Medulla oblongata (tissue), 1 donor: ENCODE measurements at regions not wholly inside any gene's neighbourhood (a gene's known extent, or its start where the extent isn't known, plus 50 kb on each side); places are given as distances from the start of the nearest gene placed in this dataset.
A peak's percentile ranks its signal among the peaks of the same experiment; 100 is the strongest.
"Not testable (repeated sequence)": the region's sequence is repeated elsewhere in the genome, so short reads cannot be mapped to it uniquely, and the experiment has no call there.

Experiments used
- DNase-seq: peaks from one replicate; pipeline ENCODE4 v3.0.0-alpha.2; 2015; ENCODE audit errors: extremely low spot score

DNA sequence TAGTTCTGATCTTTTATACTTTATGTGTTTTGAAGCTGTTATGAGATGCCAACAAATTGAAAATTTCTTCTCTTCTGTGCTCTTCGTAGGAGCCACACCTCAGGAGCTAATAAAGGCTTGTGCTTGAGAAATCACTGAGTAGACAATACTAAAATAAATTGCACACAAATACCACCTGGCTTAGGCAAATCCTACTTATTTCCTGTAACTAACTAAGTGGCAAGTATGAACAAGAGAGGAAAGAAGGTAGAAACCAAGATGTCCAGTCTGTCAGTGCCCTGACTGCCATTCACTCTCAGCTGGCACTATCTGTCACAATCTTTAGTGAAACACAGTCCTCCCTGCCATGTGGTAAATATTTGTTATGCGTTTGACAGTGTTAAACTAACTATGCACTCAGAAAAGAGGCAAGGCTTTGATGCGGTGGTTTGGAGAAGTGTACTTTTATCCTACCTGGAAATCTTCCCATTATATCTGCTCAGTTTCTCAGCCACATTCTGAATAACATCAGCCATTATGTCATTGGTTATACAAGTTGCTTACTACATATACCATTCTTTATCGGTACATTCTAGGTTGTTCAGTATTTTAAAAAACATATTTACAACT is 293.4 kb upstream of the VWC2 start:
- no peak for DNase-seq

DNA sequence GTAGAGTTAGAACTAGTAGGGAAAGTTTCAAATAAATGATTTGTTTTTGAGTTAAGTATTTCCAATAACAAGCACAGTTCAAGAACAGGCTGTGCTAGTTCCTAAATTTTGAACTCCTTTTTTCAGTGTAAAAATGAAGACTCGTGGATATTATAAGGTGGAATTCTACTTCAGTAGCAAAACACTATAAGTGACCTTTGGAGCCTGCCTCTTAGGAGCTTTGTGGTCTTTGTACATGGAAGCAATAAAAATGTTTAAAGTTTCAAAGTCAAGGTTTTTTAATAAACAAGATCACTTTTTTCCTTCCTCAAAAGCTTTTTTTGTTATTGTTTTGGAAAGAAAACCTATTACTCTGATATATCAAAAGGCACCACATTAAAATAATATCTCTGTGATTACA is 292.4 kb upstream of the VWC2 start:
- no peak for DNase-seq

DNA sequence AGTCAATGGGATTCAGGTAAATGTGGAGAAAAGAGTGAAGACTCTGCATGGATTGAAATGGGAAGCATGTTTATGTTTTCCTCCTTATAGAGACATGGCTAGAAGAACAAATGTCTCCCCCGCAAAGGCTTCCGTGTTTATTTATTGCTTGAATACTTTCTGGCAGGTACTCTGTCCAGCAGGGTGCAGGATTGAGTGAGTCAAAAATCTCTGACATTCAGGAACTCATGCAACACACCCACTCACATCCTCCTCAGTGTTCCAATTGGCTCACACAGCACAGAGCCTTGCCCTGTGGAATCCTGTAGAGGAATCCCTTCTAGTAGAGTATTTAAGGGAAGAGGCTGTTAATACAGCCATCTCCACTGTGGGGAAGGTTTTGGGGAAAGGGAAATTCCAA is 290.3 kb upstream of the VWC2 start:
- DNase-seq: no peak

DNA sequence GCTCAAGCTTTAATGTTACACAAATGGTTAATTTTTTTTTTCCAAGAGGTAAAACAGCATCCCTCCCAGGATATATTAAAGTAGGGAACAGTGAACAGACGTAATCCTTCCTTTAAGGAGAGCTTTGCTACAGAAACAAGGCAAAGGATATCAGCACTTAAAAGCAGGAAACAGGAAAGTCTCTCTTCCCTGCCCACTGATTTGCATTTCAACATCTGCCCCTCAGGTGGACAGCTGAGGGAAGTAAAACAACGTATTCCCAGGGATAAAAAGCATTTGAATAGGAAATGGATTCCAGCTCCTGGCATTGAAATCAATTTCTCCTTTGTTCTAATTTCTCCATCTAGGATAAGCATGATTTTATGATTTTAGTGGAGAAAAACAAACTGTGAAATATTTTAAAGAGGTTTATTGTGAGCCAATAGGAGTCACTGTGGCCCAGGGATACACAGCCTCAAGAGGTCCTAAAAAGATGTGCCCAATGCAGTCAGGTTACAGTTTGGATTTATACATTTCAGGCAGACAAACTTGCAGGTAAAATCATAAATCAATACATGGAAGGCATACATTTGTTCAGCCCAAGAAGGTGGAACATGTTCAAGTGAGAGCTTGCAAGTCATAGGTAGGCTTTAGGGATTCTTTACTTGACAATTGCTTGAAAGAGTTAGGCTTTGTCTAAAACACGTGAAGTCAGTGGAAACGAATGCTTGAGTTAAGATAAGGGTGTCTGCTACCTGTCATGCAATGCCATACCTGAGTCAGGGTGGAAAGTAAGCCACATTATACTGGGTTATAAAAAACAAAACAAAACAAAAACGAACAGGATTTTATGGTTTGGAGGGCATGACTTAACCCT is 286.2 kb upstream of the VWC2 start:
- DNase-seq: no peak

DNA sequence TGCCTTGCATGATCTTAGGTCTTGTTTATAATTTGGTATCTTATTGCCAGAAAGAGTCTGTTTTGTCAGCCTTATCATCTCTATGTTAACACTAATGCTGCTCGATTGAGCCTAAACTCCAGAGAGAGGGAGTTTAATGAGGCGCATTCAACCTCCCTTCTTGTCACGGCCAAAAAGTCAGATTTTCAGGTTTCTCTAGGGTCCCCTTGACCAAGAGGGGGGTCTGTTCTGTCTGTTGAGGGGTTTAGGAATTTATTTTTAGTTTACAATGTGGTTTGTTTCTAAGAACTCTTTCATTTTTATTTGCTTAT is 285.7 kb upstream of the VWC2 start:
- DNase-seq: no peak

DNA sequence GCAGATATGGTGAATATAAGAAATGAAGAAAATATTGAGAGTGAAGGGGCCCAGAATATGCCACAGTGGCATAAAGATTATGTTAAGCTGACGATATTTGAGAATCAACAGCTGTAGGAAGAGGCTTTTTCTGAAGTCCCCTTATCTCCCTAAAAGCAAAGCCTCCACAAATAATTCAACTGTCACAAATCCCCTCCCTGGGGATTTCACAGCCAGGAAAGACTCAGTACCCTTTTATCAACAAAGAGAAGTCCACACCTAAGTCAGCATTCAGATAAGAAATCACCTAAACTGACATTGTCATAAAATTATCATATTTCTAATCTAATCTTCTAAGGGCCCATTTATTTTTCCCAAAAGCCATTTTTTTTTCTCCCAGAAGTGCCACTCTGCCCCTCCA is 284.9 kb upstream of the VWC2 start:
- DNase-seq: no peak

DNA sequence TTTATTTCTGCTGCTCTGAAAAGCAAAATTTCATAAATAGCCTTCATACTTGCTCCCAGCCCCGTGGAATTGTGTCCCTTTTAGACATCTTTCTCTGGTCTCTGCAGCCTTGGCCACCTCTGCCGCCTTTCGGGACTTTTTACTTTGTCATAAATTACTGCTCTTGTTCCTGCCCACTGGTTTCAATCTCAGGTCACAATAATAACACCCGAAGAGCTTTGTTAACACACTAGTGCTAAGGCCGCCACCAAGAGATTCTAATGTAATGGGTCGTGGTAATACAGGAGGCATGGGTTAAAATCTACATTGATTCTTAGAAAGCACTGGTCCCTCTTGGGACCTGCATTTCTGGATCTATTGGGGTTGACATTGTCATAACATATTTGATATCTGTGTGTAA is 276.0 kb upstream of the VWC2 start:
- DNase-seq: no peak

DNA sequence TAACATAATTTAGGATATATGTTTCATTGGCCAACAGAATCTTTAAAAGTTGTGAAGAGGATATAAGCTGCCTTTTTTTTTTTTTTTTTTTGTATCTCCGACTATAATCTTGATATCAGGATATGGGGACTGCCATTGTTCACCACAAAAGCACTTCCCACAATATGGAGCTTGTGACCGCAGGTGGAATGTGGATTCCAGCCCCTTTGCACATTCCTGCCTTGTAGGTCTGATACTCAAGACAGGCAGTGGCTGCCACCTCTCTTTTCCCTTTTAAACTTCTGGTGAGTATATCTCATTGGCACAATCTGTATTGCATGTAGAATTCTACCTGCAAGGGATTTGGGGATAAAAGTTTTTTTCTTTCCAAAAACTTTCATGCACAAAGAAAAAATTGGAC is 272.7 kb upstream of the VWC2 start:
- DNase-seq: no peak

DNA sequence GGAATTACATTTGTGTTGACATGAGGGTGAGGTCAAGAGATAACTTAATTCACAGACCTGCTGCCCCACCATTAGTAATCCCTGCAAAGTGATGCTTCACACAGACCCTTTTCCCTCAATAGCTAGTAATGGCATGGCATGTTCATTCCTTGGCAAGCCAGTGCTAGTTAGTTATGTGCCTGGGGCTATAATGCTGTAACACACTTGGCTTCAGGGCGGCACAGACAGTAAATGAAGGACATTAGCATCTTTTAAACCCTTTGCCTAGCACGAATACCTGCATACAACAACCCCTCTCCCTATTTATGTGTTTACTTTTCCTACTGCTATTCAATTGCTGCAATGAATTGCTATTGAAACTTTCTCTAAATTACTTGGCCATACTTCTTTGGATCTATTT is 266.2 kb upstream of the VWC2 start:
- DNase-seq: not testable (repeated sequence)

DNA sequence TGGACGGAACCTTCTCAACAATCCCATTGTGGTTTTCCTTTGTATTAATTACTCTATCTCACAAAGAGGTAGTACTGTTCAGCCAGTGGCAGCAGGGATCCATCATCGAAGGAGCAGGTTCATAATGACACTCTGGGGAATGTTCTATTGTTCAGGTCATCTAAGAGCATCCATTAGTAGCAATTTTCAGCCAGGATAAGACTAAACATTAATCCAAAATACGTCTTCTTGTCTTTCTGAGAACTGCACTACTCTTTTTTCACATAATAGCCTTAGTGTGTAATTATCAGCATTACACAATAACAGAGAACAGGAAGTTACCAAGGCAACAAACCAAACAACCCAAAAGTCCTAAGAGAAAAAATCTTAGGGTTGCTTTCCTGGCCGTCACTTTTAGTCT is 259.5 kb upstream of the VWC2 start:
- no peak for DNase-seq

DNA sequence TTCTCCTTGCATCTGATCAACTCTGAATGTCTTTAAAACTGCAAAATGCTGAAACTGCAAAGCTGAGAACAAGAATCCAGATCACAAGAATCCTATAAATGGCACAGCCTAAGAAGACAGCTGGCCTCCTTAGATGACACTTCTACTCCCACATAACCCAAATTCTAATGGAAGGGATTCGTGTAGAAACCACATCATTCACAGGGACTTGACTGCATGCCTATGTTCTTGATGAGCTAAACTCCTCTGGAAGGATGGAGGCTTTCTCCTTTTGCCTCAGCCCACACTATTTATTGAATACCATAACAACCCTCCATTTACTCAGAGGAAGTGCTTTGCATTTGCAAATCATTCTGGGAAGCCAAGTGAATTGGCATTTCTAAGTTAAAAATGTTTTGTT is 252.5 kb upstream of the VWC2 start:
- no peak for DNase-seq

DNA sequence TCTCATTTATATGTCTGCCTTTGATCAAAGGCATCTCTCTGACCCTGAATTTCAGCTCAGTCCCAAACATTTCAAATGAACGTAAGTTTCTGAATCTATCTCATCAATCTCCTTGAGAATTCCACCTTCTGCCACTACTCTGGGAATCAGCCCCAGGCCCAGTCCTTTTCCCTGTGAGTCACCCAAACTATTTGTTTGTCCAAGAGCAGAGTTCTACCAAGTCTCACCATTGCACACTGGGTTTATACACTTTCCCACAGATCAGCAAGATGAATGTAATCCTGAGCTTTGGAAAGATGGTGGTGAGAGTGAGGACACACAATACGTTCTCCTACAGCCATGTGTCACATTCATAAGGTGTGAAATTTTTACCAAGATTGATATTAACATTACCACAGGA is 251.3 kb upstream of the VWC2 start:
- no peak for DNase-seq

DNA sequence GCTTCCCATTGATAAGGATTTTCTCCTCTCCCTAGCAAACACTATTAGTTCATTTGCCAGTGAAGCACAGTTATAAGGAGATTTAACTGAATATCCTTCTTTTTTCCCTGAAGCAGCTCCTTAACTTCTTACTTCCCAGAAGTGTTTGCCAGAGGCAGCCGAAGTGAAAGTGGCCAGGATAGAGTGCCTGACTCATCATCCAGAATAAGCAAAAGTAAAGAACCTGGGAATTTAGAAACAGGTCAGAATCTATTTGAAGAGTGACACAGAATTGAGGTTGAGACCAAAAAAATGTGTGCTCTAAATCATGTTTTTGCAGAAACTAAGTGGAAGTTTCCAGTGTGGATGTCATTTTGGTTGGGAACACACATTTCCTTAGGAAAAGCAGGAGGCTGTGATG is 249.6 kb upstream of the VWC2 start:
- no peak for DNase-seq

DNA sequence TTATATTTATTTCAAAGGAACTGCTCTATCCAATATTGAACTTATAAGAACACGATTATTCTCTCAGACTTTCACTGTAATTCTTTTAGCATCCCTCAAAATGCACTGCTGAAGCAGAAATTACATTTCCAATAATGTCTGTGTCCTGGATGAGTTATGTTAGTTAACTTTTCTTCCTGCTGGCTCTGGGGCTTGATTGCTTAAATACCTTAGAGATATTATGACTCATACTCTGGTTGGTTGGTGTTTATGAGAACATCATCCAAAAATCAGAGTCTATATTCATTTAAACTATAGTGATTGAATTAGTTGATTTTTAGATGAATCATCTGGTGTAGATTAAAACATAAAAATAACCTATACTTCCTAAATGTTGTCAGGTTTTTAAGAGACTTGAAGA is 246.3 kb upstream of the VWC2 start:
- DNase-seq: no peak

DNA sequence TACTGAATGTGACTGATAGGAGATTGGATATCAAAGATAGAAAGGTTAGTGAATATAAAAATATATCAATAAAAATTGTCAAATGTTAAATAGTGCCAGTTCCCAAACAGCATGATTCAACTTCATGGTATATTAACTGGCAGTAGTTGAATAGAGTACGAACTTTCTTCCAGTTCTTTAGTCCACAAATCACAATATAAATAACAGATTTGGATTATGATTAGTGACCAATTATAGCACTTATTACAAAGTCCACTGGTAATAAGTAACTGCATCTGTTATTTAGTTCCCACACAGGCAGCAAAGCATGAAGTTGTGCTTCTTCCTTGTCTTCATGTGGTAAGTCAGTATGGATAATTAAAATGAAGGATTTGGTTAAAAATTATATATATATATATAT is 243.0 kb upstream of the VWC2 start:
- no peak for DNase-seq

DNA sequence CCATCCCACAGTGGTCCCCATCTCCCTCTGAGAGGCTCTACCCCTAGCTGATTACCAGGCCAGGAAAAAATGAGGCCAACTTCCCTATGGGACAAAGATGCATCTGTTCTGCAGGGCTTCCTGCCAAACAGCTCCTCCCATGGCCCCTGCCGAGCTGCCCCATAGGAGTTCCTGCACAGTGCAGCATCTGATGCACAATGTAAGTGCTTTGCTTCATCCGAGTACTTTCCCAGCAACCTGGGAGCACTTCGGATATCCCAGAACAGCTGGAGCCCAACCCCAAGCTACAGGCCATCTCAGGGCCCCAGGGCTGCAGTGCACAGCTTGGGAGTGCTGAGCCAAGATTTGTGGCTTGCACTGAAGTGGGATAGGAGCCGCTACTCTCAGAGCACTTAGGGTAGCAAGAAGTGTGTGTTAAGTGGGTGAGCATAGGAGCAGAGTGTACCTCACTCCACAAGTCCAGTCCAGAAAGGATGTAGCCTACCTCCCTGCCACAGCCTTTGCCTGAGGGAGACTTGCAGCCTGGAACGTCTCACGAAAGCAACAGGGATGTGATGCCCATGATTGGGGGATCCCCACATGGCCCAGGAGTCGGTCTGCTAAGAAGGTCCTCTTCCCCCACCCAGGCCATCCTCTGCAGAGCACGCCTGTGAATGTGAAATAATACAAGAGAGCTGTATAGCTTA is 209.6 kb upstream of the VWC2 start:
- DNase-seq: no peak

DNA sequence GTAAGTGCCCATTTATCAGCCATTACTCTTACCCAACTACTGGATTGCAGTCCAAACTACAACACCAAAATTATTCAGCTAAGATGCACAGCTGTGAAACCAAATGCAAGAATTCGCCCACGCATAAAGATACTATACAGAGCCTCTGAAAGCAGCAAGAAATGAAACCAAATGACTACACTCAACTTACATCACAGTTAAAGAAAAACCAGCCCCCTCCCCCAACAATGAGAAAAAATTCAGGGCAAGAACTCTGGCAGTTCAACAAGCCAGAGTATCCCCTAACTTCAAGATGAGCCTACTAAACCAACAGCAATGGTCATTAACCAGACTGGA is 209.1 kb upstream of the VWC2 start:
- DNase-seq: no peak

DNA sequence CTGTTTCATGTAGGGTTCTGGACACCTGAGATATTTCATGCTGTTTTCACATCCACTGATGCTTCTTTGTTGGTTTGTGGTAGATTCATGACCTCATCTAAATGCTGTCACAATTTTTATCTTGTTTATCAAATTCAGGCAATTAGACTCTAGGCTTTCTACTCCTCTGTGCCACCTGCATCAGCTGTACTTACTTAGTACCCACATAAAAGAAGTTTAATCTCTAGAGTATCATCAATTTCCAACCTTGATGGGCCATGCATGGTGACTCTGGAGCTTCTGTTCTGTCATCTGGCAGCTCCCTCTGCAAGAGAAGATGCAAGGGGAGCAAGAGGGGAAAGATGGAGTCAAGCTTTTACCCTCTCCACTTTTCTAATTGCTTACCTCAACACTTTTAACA is 195.9 kb upstream of the VWC2 start:
- DNase-seq: no peak

DNA sequence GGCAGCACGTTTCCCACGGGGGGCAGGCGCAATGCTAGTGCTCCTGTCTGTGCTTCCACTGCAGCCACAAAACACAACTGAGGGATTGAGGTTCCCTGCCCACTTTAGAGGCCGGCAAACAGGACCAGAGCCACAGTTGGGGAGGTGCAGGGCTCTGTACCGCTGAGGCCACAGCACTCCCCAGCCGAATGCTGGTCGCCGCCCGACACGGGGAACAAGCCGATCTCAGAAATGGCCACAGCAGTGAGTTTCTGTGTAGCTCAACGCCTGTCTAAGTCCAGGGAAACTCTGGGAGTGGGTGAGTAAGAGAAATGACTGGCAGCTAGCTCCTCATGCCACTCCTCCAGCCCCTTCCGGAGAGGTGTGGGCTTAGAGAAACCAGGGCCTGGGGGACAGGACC is 194.0 kb upstream of the VWC2 start:
- no peak for DNase-seq

DNA sequence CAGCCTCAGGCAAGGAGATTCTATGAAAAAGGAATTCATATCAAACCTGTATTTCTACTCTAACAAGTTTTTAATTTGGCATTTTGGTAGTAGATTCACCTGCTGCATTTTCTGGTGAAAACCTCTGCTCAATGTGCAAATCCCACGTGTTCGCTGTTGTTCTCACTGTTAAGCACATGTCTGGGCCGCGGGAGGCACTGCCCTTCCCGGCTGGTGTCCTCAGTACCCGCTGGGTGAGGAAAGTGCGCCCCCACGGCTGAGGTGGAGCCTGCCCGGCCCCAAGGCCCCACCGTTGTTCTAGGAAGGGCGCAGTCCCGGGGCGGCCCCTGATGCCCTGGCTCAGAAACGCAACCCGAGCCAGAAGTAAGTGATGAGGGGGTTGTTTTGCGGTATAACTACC is 193.4 kb upstream of the VWC2 start:
- DNase-seq: no peak

DNA sequence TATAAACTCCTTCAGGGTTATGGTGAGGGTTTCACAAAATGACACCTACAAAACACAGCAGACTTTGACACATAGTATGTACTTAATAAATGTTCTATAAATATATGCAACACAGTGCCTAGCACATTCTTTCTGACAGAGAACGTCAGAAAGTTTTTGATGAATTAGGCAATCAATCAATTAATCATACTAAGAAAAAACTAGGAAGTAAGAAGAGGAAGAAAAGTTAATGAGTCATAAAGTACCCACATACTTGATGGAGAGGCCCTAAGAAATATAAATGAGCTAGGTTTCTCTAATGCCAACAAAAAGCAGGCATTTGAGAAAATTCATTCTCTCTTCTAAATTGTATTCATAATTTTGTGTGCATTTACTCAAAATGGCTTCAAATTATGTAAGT is 192.7 kb upstream of the VWC2 start:
- no peak for DNase-seq

DNA sequence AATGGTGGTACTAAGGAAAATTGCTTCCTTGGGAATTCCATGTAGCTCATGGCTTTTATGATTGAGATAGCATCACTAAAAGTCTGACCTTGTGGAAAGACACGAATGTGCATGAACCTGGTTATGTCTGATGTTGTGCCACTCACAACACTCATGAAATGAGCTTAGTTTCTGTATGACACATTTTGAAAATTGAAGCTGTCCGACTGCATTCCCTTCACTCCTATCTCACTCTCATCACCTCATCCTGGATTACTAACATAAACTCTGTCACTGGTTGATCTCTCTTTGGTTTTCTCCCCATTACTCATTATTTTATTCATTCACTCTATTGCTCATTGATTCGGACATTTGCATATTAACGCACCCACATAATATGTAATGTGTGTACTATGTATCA is 190.0 kb upstream of the VWC2 start:
- no peak for DNase-seq

DNA sequence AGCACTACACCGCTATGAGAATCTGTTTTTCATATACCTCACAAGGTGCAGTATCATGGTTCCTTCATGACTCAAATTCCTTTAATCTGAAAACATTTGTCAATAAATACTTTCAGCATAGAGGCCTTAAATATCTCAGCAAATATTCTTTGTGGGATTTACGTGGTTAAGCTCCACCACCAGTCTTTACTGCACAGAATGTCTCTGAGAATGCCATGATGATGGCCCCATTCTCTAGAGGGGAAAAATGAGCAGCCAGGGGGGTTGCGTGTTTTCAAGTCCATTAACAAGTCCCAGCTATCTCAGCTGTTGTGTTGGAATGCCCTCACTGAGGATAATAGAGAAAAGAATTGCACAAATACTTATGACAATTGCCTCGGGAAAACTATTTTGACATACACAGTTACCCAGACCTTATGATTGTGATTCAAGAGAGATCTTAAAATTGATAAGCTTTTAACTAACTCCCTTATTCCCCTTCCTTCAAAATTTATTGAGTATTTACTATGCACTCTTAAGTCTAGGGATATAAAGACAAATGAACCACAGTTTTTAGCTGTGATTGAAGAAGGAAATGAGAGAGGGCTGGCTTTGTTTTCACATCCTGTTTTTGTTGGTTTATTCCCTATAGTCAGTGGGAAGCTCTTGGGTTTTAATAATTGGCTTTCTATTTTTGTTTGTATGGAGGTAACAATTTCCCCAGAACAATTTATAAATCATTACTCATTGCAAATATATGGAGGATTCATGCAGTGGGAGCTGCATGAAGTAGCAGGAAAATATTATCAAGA is 176.5 kb upstream of the VWC2 start:
- DNase-seq: peak; percentile 9
